H1 (cell line): ENCODE measurements at regions not wholly inside any gene's neighbourhood (a gene's known extent, or its start where the extent isn't known, plus 50 kb on each side); places are given as distances from the start of the nearest gene placed in this dataset.
A peak's percentile ranks its signal among the peaks of the same experiment; 100 is the strongest.

Experiments used
- YY1 ChIP-seq: IDR thresholded peaks from 2 replicates; pipeline ENCODE4 v1.6.1; 2011; ENCODE audit warnings: low read depth, mild to moderate bottlenecking, low read length
- TF ChIP-seq, protein P1 (sequence below): fragments of 300-600 bp; sonication (generic); IDR thresholded peaks from 2 replicates; pipeline ENCODE4 v1.7.1; 2012; ENCODE audit warnings: low read length, moderate library complexity, mild to moderate bottlenecking, inconsistent platforms; ENCODE audit not compliant: insufficient replicate concordance

- TF ChIP-seq, protein P1, sequence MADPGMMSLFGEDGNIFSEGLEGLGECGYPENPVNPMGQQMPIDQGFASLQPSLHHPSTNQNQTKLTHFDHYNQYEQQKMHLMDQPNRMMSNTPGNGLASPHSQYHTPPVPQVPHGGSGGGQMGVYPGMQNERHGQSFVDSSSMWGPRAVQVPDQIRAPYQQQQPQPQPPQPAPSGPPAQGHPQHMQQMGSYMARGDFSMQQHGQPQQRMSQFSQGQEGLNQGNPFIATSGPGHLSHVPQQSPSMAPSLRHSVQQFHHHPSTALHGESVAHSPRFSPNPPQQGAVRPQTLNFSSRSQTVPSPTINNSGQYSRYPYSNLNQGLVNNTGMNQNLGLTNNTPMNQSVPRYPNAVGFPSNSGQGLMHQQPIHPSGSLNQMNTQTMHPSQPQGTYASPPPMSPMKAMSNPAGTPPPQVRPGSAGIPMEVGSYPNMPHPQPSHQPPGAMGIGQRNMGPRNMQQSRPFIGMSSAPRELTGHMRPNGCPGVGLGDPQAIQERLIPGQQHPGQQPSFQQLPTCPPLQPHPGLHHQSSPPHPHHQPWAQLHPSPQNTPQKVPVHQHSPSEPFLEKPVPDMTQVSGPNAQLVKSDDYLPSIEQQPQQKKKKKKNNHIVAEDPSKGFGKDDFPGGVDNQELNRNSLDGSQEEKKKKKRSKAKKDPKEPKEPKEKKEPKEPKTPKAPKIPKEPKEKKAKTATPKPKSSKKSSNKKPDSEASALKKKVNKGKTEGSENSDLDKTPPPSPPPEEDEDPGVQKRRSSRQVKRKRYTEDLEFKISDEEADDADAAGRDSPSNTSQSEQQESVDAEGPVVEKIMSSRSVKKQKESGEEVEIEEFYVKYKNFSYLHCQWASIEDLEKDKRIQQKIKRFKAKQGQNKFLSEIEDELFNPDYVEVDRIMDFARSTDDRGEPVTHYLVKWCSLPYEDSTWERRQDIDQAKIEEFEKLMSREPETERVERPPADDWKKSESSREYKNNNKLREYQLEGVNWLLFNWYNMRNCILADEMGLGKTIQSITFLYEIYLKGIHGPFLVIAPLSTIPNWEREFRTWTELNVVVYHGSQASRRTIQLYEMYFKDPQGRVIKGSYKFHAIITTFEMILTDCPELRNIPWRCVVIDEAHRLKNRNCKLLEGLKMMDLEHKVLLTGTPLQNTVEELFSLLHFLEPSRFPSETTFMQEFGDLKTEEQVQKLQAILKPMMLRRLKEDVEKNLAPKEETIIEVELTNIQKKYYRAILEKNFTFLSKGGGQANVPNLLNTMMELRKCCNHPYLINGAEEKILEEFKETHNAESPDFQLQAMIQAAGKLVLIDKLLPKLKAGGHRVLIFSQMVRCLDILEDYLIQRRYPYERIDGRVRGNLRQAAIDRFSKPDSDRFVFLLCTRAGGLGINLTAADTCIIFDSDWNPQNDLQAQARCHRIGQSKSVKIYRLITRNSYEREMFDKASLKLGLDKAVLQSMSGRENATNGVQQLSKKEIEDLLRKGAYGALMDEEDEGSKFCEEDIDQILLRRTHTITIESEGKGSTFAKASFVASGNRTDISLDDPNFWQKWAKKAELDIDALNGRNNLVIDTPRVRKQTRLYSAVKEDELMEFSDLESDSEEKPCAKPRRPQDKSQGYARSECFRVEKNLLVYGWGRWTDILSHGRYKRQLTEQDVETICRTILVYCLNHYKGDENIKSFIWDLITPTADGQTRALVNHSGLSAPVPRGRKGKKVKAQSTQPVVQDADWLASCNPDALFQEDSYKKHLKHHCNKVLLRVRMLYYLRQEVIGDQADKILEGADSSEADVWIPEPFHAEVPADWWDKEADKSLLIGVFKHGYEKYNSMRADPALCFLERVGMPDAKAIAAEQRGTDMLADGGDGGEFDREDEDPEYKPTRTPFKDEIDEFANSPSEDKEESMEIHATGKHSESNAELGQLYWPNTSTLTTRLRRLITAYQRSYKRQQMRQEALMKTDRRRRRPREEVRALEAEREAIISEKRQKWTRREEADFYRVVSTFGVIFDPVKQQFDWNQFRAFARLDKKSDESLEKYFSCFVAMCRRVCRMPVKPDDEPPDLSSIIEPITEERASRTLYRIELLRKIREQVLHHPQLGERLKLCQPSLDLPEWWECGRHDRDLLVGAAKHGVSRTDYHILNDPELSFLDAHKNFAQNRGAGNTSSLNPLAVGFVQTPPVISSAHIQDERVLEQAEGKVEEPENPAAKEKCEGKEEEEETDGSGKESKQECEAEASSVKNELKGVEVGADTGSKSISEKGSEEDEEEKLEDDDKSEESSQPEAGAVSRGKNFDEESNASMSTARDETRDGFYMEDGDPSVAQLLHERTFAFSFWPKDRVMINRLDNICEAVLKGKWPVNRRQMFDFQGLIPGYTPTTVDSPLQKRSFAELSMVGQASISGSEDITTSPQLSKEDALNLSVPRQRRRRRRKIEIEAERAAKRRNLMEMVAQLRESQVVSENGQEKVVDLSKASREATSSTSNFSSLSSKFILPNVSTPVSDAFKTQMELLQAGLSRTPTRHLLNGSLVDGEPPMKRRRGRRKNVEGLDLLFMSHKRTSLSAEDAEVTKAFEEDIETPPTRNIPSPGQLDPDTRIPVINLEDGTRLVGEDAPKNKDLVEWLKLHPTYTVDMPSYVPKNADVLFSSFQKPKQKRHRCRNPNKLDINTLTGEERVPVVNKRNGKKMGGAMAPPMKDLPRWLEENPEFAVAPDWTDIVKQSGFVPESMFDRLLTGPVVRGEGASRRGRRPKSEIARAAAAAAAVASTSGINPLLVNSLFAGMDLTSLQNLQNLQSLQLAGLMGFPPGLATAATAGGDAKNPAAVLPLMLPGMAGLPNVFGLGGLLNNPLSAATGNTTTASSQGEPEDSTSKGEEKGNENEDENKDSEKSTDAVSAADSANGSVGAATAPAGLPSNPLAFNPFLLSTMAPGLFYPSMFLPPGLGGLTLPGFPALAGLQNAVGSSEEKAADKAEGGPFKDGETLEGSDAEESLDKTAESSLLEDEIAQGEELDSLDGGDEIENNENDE = no peak
- TF ChIP-seq YY1 = peak; percentile 72
Observed at GRCh38 chr15:31598620-31599019, 272.0 kb downstream of the KLF13 start (continued).
